MM.1S (cell line): ENCODE measurements at regions not wholly inside any gene's neighbourhood (a gene's known extent, or its start where the extent isn't known, plus 50 kb on each side); places are given as distances from the start of the nearest gene placed in this dataset.

ENCODE experiments used
- DNase-seq: peaks from one replicate; pipeline ENCODE4 v3.0.0-alpha.2; 2015
- H2AFZ ChIP-seq: fragments of 300-600 bp; sonication (generic); 2 replicates; pipeline ENCODE4 v1.6.0; 2016; ENCODE audit warnings: antibody characterized with exemption, low read length
- H3F3A ChIP-seq: fragments of 300-600 bp; sonication (generic); 2 replicates; pipeline ENCODE4 v1.6.1; 2016; ENCODE audit warnings: mild to moderate bottlenecking, antibody characterized with exemption, low read length, moderate library complexity, mixed read lengths; ENCODE audit not compliant: insufficient read depth
- H3K27ac ChIP-seq: fragments of 300-600 bp; sonication (generic); 2 replicates; pipeline ENCODE4 v1.5.1; 2016; ENCODE audit warnings: mild to moderate bottlenecking, low read length
- H3K27me3 ChIP-seq: fragments of 300-600 bp; sonication (generic); replicated peaks from 2 replicates; pipeline ENCODE4 v1.6.0; 2016; ENCODE audit warnings: low read length; ENCODE audit not compliant: insufficient read depth
- H3K36me3 ChIP-seq: fragments of 300-600 bp; sonication (generic); replicated peaks from 2 replicates; pipeline ENCODE4 v1.6.1; 2016; ENCODE audit warnings: mild to moderate bottlenecking, low read length, mixed read lengths; ENCODE audit not compliant: insufficient read depth
- H3K4me1 ChIP-seq: fragments of 300-600 bp; sonication (generic); 2 replicates; pipeline ENCODE4 v1.6.1; 2016; ENCODE audit warnings: low read length, mixed read lengths
- H3K4me2 ChIP-seq: fragments of 300-600 bp; sonication (generic); 2 replicates; pipeline ENCODE4 v1.6.0; 2016; ENCODE audit warnings: low read depth, low read length
- H3K4me3 ChIP-seq: fragments of 300-600 bp; sonication (generic); 2 replicates; pipeline ENCODE4 v1.5.1; 2016; ENCODE audit warnings: low read length, mixed read lengths
- H3K79me2 ChIP-seq: fragments of 300-600 bp; sonication (generic); 2 replicates; pipeline ENCODE4 v1.6.1; 2016; ENCODE audit warnings: mixed run types, low read length, mixed read lengths
- H3K9ac ChIP-seq: fragments of 300-600 bp; sonication (generic); 2 replicates; pipeline ENCODE4 v1.6.1; 2016; ENCODE audit warnings: low read length, mixed read lengths
- H3K9me2 ChIP-seq: fragments of 300-600 bp; sonication (generic); replicated peaks from 2 replicates; pipeline ENCODE4 v1.6.1; 2016; ENCODE audit warnings: mild to moderate bottlenecking, low read length, mixed read lengths; ENCODE audit not compliant: insufficient read depth
- H3K9me3 ChIP-seq: fragments of 300-600 bp; sonication (generic); replicated peaks from 2 replicates; pipeline ENCODE4 v1.6.1; 2016; ENCODE audit warnings: mild to moderate bottlenecking, low read length, mixed read lengths; ENCODE audit not compliant: insufficient read depth
- H4K20me1 ChIP-seq: fragments of 300-600 bp; sonication (generic); 2 replicates; pipeline ENCODE4 v1.6.1; 2016; ENCODE audit warnings: mild to moderate bottlenecking, low read length, moderate library complexity, mixed read lengths; ENCODE audit not compliant: insufficient read depth
- EZH2 ChIP-seq: fragments of 300-600 bp; sonication (generic); optimal IDR thresholded peaks from 2 replicates; pipeline ENCODE3; 2017; ENCODE audit warnings: low read depth, mild to moderate bottlenecking, antibody characterized with exemption, low read length, mixed read lengths
- EZH2phosphoT487 ChIP-seq: fragments of 300-600 bp; sonication (generic); IDR thresholded peaks from 2 replicates; pipeline ENCODE4 v1.6.1; 2018; ENCODE audit warnings: antibody characterized with exemption, low read length
- TF ChIP-seq, protein P1 (sequence below): fragments of 300-600 bp; sonication (generic); IDR thresholded peaks from 2 replicates; pipeline ENCODE4 v1.5.1; 2016; ENCODE audit warnings: antibody characterized with exemption, low read length, mixed read lengths

DNA sequence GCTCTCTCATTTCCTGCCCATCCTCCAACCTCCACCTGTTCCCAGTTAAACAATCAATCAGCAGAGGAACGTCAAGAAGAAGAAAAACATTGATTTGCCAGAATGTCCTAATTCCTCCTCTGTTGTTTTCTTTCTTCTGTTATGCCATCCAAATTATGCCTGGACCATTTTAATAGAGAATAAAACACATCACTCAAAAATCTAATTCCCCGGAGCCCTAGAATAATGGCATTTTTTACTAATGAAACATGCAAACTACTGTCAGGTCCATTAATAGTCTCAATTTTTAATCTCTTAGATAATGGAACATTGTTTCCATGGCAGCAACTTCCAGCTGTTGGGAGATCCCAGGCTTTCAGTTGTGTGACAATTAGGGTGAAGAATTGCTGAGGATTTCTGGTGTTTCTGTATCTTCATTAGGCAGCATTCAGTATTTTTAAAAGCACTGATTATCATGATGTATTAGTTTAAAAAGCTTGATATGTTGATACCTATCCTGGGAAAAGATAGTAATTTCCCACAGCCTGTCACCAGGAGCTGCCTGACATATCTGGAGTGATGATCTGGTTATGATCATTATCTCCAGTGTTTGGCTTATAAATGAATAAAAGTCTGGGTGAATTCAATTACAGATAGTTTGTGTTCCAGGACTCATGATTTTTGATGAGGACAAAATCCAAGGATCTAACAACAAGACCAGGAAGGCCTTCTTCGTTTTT lies 209.8 kb downstream of the TPBG start:
- no peaks in the 10 kb centered on the region for H3K36me3 ChIP-seq
- no peak overlapping the region for H3K4me3 ChIP-seq
- no peaks in the 10 kb centered on the region for H3K9me3 ChIP-seq
- no peaks in the 10 kb centered on the region for H3K27me3 ChIP-seq
- no peak for DNase-seq
- peaks cover 14% of the 10 kb centered on the region for H3K4me1 ChIP-seq
- no peaks in the 10 kb centered on the region for H4K20me1 ChIP-seq
- H3K9ac ChIP-seq, result no peak overlapping the region
- H3K9me2 ChIP-seq, result no peaks in the 10 kb centered on the region
- no peak overlapping the region for H2AFZ ChIP-seq
- no peak overlapping the region for H3K4me2 ChIP-seq
- no peak for TF ChIP-seq EZH2
- no peak for TF ChIP-seq EZH2phosphoT487
- TF ChIP-seq, protein P1, sequence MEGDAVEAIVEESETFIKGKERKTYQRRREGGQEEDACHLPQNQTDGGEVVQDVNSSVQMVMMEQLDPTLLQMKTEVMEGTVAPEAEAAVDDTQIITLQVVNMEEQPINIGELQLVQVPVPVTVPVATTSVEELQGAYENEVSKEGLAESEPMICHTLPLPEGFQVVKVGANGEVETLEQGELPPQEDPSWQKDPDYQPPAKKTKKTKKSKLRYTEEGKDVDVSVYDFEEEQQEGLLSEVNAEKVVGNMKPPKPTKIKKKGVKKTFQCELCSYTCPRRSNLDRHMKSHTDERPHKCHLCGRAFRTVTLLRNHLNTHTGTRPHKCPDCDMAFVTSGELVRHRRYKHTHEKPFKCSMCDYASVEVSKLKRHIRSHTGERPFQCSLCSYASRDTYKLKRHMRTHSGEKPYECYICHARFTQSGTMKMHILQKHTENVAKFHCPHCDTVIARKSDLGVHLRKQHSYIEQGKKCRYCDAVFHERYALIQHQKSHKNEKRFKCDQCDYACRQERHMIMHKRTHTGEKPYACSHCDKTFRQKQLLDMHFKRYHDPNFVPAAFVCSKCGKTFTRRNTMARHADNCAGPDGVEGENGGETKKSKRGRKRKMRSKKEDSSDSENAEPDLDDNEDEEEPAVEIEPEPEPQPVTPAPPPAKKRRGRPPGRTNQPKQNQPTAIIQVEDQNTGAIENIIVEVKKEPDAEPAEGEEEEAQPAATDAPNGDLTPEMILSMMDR, result no peak
- H3K79me2 ChIP-seq, result no peaks in the 10 kb centered on the region
- no peak overlapping the region for H3K27ac ChIP-seq
- peaks cover 6% of the 10 kb centered on the region for H3F3A ChIP-seq

DNA sequence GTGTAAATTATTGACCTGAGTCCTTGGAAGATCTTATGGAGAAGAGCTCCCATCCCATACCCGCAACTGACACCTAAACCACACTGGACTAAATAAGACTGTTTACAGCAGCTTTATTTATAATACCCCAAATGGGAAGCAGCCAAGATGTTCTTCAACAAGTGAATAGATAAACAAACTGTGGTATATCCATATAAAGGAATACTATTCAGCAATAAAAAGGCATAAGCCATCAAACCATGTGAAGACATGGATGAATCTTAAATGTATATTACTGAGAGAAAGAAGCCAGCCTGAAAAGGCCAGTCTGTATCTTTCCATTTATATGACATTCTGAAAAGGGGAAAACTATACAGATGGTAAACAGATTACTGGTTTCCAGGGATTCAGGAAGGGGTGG lies 212.7 kb downstream of the TPBG start:
- TF ChIP-seq EZH2phosphoT487 (no peak), EZH2 (no peak)
- no peak overlapping the region for H2AFZ ChIP-seq

DNA sequence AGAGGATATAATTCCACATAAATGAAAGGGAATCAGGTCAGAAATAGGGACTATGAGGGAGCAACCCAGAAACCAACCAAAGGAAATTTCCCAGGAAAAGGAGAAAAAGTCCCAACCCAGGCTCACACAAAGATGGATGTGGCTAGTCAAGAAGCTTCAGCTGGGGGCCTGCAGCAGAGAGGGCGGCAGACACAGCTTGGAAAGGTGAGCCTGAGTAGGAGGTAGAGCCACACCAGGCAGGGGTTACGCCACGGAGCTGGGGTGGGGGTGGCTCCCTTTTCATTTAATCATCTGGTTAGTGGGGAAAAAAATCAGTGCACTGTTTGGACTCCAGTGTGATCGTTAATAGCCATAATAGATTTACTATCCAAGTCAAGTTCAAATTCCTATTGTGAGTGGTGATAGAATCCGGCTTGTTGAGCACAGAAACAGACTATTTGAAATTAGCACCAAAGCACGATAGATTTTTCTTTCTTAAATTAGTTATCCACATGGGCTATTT lies 220.6 kb downstream of the TPBG start:
- Histone ChIP-seq H3K9me2 (no peaks in the 10 kb centered on the region), H3K9me3 (no peaks in the 10 kb centered on the region), H3K27me3 (no peaks in the 10 kb centered on the region), H3K79me2 (no peaks in the 10 kb centered on the region), H3K36me3 (no peaks in the 10 kb centered on the region), H2AFZ (no peak overlapping the region), H3K4me3 (no peak overlapping the region), H3K27ac (no peak overlapping the region), H3K9ac (no peak overlapping the region), H3K4me2 (no peak overlapping the region), H3K4me1 (no peaks in the 10 kb centered on the region), H3F3A (no peaks in the 10 kb centered on the region), H4K20me1 (no peaks in the 10 kb centered on the region)
- no peak for TF ChIP-seq EZH2phosphoT487
- DNase-seq, result no peak

More for the DNA sequence above, 212.7 kb downstream of the TPBG start:
- Histone ChIP-seq H3K9me3 (no peaks in the 10 kb centered on the region), H3K36me3 (no peaks in the 10 kb centered on the region), H3K4me2 (no peak overlapping the region), H3F3A (no peaks in the 10 kb centered on the region), H3K4me3 (no peak overlapping the region), H3K9ac (no peak overlapping the region), H3K79me2 (no peaks in the 10 kb centered on the region), H4K20me1 (no peaks in the 10 kb centered on the region), H3K27me3 (no peaks in the 10 kb centered on the region), H3K4me1 (no peaks in the 10 kb centered on the region), H3K9me2 (no peaks in the 10 kb centered on the region), H3K27ac (no peak overlapping the region)
- no peak for DNase-seq

DNA sequence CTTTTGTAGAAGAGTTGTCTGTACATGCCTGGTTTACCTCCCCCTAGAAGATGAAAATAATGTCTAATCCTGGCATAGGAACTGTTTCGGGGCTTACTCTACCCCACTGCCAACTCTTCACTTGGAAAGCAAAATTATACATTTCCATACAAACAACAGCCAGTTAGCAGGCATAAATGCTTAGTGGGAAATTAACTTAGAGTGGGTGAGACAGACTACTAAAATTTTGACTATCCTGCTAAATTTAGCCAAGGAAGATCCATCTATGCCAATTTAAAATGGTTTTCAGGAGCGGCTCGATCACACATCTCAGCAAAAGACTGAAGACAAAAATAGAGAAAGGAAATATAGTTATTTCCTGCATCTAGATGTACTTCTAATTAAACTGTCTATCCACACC lies 221.2 kb downstream of the TPBG start:
- Histone ChIP-seq H3K4me1 (no peaks in the 10 kb centered on the region), H3K9me2 (no peaks in the 10 kb centered on the region), H3K4me2 (no peak overlapping the region), H3K27ac (no peak overlapping the region), H3K9ac (no peak overlapping the region), H3K9me3 (no peaks in the 10 kb centered on the region), H3K79me2 (no peaks in the 10 kb centered on the region), H2AFZ (no peak overlapping the region), H3K36me3 (no peaks in the 10 kb centered on the region), H4K20me1 (no peaks in the 10 kb centered on the region), H3F3A (no peaks in the 10 kb centered on the region), H3K4me3 (no peak overlapping the region), H3K27me3 (no peaks in the 10 kb centered on the region)
- DNase-seq, result no peak
- TF ChIP-seq, protein P1, result no peak
- no peak for TF ChIP-seq EZH2phosphoT487
- no peak for TF ChIP-seq EZH2
